ENCODE measurements at regions not wholly inside any gene's neighbourhood (a gene's known extent, or its start where the extent isn't known, plus 50 kb on each side); places are given as distances from the start of the nearest gene placed in this dataset.

GRCh38 chr1:94713472-94714141, 106.5 kb upstream of the SLC44A3 start:
- TF ChIP-seq CTCF (optimal IDR thresholded peaks at IDR 0.05 in 1 of 3, IDR thresholded peaks at IDR 0.05 in 1 of 3, conservative IDR thresholded peaks at IDR 0.05 in 1 of 3; ENCODE audit: extremely low read depth in 1 of 3, insufficient read depth in 2 of 3, low read length in 3 of 3) (no peak), EZH2 (IDR thresholded peaks at IDR 0.05; ENCODE audit: low read length) (no peak)
